Neural progenitor cell (in vitro differentiated cells): ENCODE measurements at regions not wholly inside any gene's neighbourhood (a gene's known extent, or its start where the extent isn't known, plus 50 kb on each side); places are given as distances from the start of the nearest gene placed in this dataset.

ENCODE experiments used
- DNase-seq: peaks from one replicate; pipeline ENCODE4 v3.0.0-alpha.2; 2016; ENCODE audit warnings: low spot score
- H2AFZ ChIP-seq: fragments of 200-600 bp; sonication (generic); replicated peaks from 2 replicates; pipeline ENCODE4 v1.6.1; 2016; ENCODE audit warnings: antibody characterized with exemption
- H3F3A ChIP-seq: fragments of 200-600 bp; sonication (generic); 2 replicates; pipeline ENCODE4 v1.6.1; 2016; ENCODE audit warnings: antibody characterized with exemption, low read depth
- H3K27ac ChIP-seq: fragments of 200-600 bp; sonication (generic); 2 replicates; pipeline ENCODE4 v1.5.1; 2016; ENCODE audit warnings: mild to moderate bottlenecking
- H3K27me3 ChIP-seq: fragments of 200-600 bp; sonication (generic); 2 replicates; pipeline ENCODE4 v1.6.1; 2016; ENCODE audit warnings: mild to moderate bottlenecking, moderate library complexity
- H3K36me3 ChIP-seq: fragments of 200-600 bp; sonication (generic); 2 replicates; pipeline ENCODE4 v1.5.1; 2016
- H3K4me1 ChIP-seq: fragments of 200-600 bp; sonication (generic); 2 replicates; pipeline ENCODE4 v1.6.1; 2016; ENCODE audit warnings: mixed run types
- H3K4me2 ChIP-seq: fragments of 200-600 bp; sonication (generic); 2 replicates; pipeline ENCODE4 v1.6.1; 2016
- H3K4me3 ChIP-seq: fragments of 200-600 bp; sonication (generic); 2 replicates; pipeline ENCODE4 v1.5.1; 2016
- H3K79me2 ChIP-seq: fragments of 200-600 bp; sonication (generic); 2 replicates; pipeline ENCODE4 v1.6.1; 2016; ENCODE audit warnings: low read depth
- H3K9ac ChIP-seq: fragments of 200-600 bp; sonication (generic); 2 replicates; pipeline ENCODE4 v1.6.1; 2016
- H3K9me3 ChIP-seq: fragments of 200-600 bp; sonication (generic); 2 replicates; pipeline ENCODE4 v1.5.1; 2016; ENCODE audit warnings: low read depth
- H4K20me1 ChIP-seq: fragments of 200-600 bp; sonication (generic); 2 replicates; pipeline ENCODE4 v1.6.1; 2016; ENCODE audit warnings: low read depth
- H3K27ac Mint-ChIP-seq: 3 replicates; pipeline ENCODE4 v1.8.0; 2021; ENCODE audit warnings: mixed read lengths
- H3K27me3 Mint-ChIP-seq: 2 replicates; pipeline ENCODE4 v1.8.0; 2022; ENCODE audit warnings: low read depth, mild to moderate bottlenecking, inconsistent platforms, moderate library complexity, mixed read lengths; ENCODE audit not compliant: insufficient read depth
- H3K36me3 Mint-ChIP-seq: 3 replicates; pipeline ENCODE4 v1.8.0; 2021; ENCODE audit warnings: mixed read lengths
- H3K4me1 Mint-ChIP-seq: 3 replicates; pipeline ENCODE4 v1.8.0; 2021; ENCODE audit warnings: mixed read lengths
- H3K4me3 Mint-ChIP-seq: 3 replicates; pipeline ENCODE4 v1.8.0; 2021; ENCODE audit warnings: mild to moderate bottlenecking, moderate library complexity, mixed read lengths
- H3K9me3 Mint-ChIP-seq: 3 replicates; pipeline ENCODE4 v1.8.0; 2020; ENCODE audit warnings: mixed read lengths
- EZH2 ChIP-seq: fragments of 200-600 bp; sonication (generic); IDR thresholded peaks from 2 replicates; pipeline ENCODE4 v1.6.1; 2017; ENCODE audit warnings: antibody characterized with exemption, mild to moderate bottlenecking, moderate library complexity
- EZH2phosphoT487 ChIP-seq: fragments of 200-600 bp; sonication (generic); IDR thresholded peaks from 2 replicates; pipeline ENCODE4 v1.6.1; 2017; ENCODE audit warnings: antibody characterized with exemption
- TF ChIP-seq, protein P1 (sequence below): fragments of 200-600 bp; sonication (generic); IDR thresholded peaks from 2 replicates; pipeline ENCODE4 v1.5.1; 2017; ENCODE audit warnings: antibody characterized with exemption, mild to moderate bottlenecking

GRCh38 chr5:92652756-92653155 is 928.3 kb downstream of the NR2F1-AS1 start:
- no peak for DNase-seq
- no peaks in the 10 kb centered on the region for H3F3A ChIP-seq
- H3K36me3 Mint-ChIP-seq, result peaks cover 1% of the 10 kb centered on the region
- H3K4me2 ChIP-seq, result no peak overlapping the region
- no peaks in the 10 kb centered on the region for H4K20me1 ChIP-seq
- no peaks in the 10 kb centered on the region for H3K9me3 ChIP-seq
- no peak overlapping the region for H2AFZ ChIP-seq
- H3K4me3 ChIP-seq, result no peak overlapping the region
- H3K27ac Mint-ChIP-seq, result no peak overlapping the region
- peaks cover 13% of the 10 kb centered on the region for H3K9me3 Mint-ChIP-seq
- no peak overlapping the region for H3K9ac ChIP-seq
- peaks cover 6% of the 10 kb centered on the region for H3K36me3 ChIP-seq
- TF ChIP-seq EZH2phosphoT487 (no peak), EZH2 (no peak)
- TF ChIP-seq, protein P1, sequence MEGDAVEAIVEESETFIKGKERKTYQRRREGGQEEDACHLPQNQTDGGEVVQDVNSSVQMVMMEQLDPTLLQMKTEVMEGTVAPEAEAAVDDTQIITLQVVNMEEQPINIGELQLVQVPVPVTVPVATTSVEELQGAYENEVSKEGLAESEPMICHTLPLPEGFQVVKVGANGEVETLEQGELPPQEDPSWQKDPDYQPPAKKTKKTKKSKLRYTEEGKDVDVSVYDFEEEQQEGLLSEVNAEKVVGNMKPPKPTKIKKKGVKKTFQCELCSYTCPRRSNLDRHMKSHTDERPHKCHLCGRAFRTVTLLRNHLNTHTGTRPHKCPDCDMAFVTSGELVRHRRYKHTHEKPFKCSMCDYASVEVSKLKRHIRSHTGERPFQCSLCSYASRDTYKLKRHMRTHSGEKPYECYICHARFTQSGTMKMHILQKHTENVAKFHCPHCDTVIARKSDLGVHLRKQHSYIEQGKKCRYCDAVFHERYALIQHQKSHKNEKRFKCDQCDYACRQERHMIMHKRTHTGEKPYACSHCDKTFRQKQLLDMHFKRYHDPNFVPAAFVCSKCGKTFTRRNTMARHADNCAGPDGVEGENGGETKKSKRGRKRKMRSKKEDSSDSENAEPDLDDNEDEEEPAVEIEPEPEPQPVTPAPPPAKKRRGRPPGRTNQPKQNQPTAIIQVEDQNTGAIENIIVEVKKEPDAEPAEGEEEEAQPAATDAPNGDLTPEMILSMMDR, result no peak
- no peak overlapping the region for H3K4me3 Mint-ChIP-seq
- no peak overlapping the region for H3K27ac ChIP-seq
- H3K79me2 ChIP-seq, result no peaks in the 10 kb centered on the region
- H3K27me3 ChIP-seq, result no peaks in the 10 kb centered on the region
- H3K4me1 ChIP-seq, result no peaks in the 10 kb centered on the region
- H3K4me1 Mint-ChIP-seq, result no peaks in the 10 kb centered on the region
- peaks cover 2% of the 10 kb centered on the region for H3K27me3 Mint-ChIP-seq

GRCh38 chr5:92644266-92644886 is 936.6 kb downstream of the NR2F1-AS1 start:
- H3K27ac ChIP-seq, result no peak overlapping the region

DNA sequence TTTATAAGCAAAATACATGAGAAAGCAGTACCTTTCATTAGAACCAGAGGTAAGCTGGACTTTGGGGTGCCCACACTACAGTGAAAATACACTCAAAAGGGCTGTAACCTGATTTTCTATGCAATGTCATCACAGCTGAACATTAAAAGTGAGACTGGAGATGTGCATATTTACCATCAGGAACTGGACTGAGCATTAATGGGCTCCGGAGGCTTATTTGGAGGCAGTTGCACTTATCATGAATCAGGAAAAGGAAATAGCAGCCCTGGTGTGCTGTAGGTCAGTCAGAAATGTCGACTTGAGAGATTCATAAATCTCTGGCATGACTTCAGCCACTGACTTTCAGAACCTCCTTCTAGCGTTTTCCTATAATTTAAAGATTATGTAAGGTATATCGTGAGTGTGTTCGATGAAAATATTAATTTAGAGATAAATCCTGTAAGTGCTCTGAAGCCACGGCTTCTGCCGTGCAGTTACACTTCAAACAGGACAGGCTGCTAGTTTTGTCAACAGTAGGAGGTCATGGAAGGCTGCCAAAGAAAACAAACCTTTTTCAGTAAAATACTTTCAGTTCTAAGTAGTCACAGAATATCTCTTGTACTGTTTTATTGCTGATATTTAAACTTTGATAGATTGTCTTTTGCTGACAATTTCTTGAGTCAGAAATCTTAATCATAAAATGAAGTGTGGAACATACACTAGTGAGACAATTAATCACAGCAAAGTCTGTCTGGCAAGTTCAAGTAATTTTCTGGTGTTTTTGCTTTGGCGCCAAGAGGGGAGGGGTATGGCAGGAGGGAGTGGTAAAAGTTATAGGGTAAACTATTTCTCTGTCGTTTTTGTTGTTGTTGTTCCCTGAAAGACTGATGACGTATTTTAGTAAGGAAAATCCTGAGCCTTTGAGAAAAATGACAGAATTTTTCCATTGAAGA is 939.7 kb downstream of the NR2F1-AS1 start:
- H3K27me3 Mint-ChIP-seq, result no peaks in the 10 kb centered on the region
- Histone ChIP-seq H3K4me1 (peaks cover 41% of the 10 kb centered on the region), H3K27ac (peak overlapping the region; percentile 52), H3K27me3 (no peaks in the 10 kb centered on the region), H3K79me2 (no peaks in the 10 kb centered on the region), H3K9ac (no peak overlapping the region), H4K20me1 (no peaks in the 10 kb centered on the region), H2AFZ (peak overlapping the region; percentile 12), H3K36me3 (no peaks in the 10 kb centered on the region), H3K4me2 (peak overlapping the region; percentile 18), H3K4me3 (no peak overlapping the region), H3F3A (peaks cover 7% of the 10 kb centered on the region), H3K9me3 (no peaks in the 10 kb centered on the region)
- peak overlapping the region; percentile 56 for H3K4me3 Mint-ChIP-seq
- H3K4me1 Mint-ChIP-seq, result peaks cover 59% of the 10 kb centered on the region
- TF ChIP-seq EZH2phosphoT487, result no peak
- TF ChIP-seq, protein P1, result no peak
- no peak for TF ChIP-seq EZH2
- no peak for DNase-seq
- no peaks in the 10 kb centered on the region for H3K36me3 Mint-ChIP-seq
- H3K27ac Mint-ChIP-seq, result peak overlapping the region; percentile 57
- peaks cover 3% of the 10 kb centered on the region for H3K9me3 Mint-ChIP-seq

More at GRCh38 chr5:92644266-92644886, 936.6 kb downstream of the NR2F1-AS1 start:
- Histone ChIP-seq H4K20me1 (no peaks in the 10 kb centered on the region), H3K9ac (no peak overlapping the region), H3K36me3 (peaks cover 6% of the 10 kb centered on the region), H2AFZ (peak overlapping the region; percentile 91), H3K4me3 (no peak overlapping the region), H3K4me2 (no peak overlapping the region), H3K79me2 (no peaks in the 10 kb centered on the region), H3K27me3 (no peaks in the 10 kb centered on the region), H3K9me3 (no peaks in the 10 kb centered on the region), H3F3A (peaks cover 7% of the 10 kb centered on the region), H3K4me1 (peaks cover 35% of the 10 kb centered on the region)
- Mint-ChIP-seq H3K4me1 (peaks cover 50% of the 10 kb centered on the region), H3K36me3 (peaks cover 4% of the 10 kb centered on the region), H3K27ac (peak overlapping the region; percentile 20), H3K4me3 (no peak overlapping the region), H3K27me3 (peaks cover 2% of the 10 kb centered on the region), H3K9me3 (peaks cover 16% of the 10 kb centered on the region)
- TF ChIP-seq, protein P1, result peak; percentile 40
- TF ChIP-seq EZH2phosphoT487, result no peak
- peak; percentile 21 for DNase-seq
